HUES6 (cell line): ENCODE measurements at regions not wholly inside any gene's neighbourhood (a gene's known extent, or its start where the extent isn't known, plus 50 kb on each side); places are given as distances from the start of the nearest gene placed in this dataset.

Source experiments
- H3K27ac ChIP-seq: 2 replicates; pipeline ENCODE4 v1.7.0; 2013; ENCODE audit warnings: low read depth, mild to moderate bottlenecking, low read length, inconsistent platforms
- H3K27me3 ChIP-seq: 2 replicates; pipeline ENCODE4 v1.6.1; 2013; ENCODE audit warnings: low read length; ENCODE audit not compliant: control insufficient read depth, insufficient read depth
- H3K36me3 ChIP-seq: 2 replicates; pipeline ENCODE4 v1.6.1; 2013; ENCODE audit warnings: low read length; ENCODE audit not compliant: control insufficient read depth, insufficient read depth
- H3K4me1 ChIP-seq: 2 replicates; pipeline ENCODE4 v1.6.1; 2013; ENCODE audit warnings: low read length; ENCODE audit not compliant: control insufficient read depth, insufficient read depth
- H3K4me3 ChIP-seq: 2 replicates; pipeline ENCODE4 v1.5.1; 2013; ENCODE audit warnings: low read depth, low read length
- H3K9ac ChIP-seq: one replicate; pipeline ENCODE4 v1.6.1; 2013; ENCODE audit warnings: mild to moderate bottlenecking, low read length
- H3K9me3 ChIP-seq: 2 replicates; pipeline ENCODE4 v1.6.1; 2013; ENCODE audit warnings: low read depth, low read length; ENCODE audit not compliant: control insufficient read depth, insufficient read depth

DNA sequence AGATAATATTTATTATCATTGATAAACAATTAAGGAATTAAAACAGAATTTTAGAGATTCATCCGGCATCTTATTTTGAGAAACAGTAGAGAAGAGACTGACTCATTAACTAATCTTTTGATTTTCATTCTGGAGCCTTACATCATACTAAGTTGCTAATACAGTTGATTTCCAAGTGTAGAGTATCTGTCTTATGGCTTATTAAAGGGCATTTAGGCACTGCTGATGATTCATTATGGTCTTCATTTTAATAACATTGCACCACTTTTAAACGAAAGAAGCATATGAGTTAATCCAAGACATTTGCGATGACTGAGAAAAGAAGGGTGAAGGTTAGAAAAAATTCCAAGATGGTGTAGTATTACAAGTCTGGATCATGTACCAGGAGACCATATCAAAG, 186.0 kb upstream of the CACNA2D1 start:
- no peaks in the 10 kb centered on the region for H3K36me3 ChIP-seq
- H3K27ac ChIP-seq = no peak overlapping the region
- H3K4me1 ChIP-seq = no peaks in the 10 kb centered on the region
- no peak overlapping the region for H3K4me3 ChIP-seq
- no peaks in the 10 kb centered on the region for H3K9me3 ChIP-seq
- no peak overlapping the region for H3K9ac ChIP-seq
- H3K27me3 ChIP-seq = no peaks in the 10 kb centered on the region

DNA sequence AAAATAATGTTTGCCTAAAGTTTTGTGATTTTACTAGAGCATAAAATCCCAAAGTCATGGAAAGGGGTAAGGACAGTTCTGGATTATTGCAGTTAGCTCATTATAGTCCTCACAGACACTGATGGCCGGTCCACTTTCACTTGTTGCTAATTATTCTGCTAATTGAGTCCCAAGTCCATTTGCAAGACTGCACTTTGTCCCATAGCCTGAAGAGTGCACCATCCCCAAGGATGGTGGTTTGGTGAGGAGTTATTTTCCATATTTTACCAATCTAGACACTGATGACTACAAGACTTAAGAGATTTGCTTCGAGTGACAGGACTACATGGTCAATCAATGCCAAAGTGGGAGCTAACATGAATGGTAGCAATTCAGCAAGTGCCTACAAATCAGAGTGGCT, 181.8 kb upstream of the CACNA2D1 start:
- Histone ChIP-seq H3K4me3 (no peak overlapping the region), H3K36me3 (no peaks in the 10 kb centered on the region), H3K4me1 (no peaks in the 10 kb centered on the region), H3K27me3 (no peaks in the 10 kb centered on the region), H3K27ac (no peak overlapping the region), H3K9me3 (peaks cover 8% of the 10 kb centered on the region; the same call in 1 of the 2 replicates), H3K9ac (no peak overlapping the region)

- H3K4me3 ChIP-seq = no peak overlapping the region
- H3K4me1 ChIP-seq = no peaks in the 10 kb centered on the region
- no peaks in the 10 kb centered on the region for H3K27me3 ChIP-seq
- H3K9me3 ChIP-seq = peaks cover 8% of the 10 kb centered on the region; the same call in 1 of the 2 replicates
- H3K27ac ChIP-seq = no peak overlapping the region
- no peak overlapping the region for H3K9ac ChIP-seq
- H3K36me3 ChIP-seq = no peaks in the 10 kb centered on the region
Observed at GRCh38 chr7:82624965-82625364, 181.4 kb upstream of the CACNA2D1 start.

DNA sequence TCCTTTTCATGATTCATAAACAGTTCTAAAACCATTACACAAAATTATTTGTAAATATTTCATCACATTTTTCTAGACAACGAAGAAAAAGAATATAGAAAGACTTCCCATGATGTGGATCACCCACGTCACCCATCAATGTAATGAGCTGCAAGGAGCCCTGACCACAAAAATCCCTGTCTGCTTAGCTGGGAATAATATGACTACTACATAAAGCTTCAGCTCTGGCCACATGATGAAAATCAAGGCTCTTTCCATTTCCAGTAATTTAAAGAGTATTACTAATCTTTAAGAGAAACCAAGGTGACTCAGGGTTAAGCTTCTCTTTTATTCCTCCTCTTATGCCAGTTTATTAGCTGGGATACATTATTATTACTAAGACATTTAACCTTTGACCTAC, 180.8 kb upstream of the CACNA2D1 start:
- H3K27ac ChIP-seq = no peak overlapping the region

DNA sequence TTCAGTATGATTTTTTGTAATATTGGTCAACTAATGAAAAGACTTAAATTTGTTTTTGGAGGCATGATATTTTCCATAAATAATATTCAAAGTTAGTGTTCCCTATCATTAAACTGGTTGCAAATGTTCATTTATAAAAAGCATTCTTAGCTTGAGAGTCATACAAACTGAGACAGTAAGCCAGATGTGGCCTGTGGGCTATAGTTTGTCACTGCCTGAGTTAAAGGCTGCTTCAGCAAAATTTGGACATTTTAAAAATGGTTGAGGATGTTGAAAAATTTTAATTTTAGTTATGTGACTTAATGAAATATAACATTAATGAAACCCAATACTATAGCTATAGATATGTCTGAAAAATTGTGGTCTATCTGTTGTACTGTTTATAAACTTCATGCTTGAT, 180.2 kb upstream of the CACNA2D1 start:
- H3K27me3 ChIP-seq = no peaks in the 10 kb centered on the region
- no peaks in the 10 kb centered on the region for H3K36me3 ChIP-seq
- H3K9ac ChIP-seq = no peak overlapping the region
- no peaks in the 10 kb centered on the region for H3K4me1 ChIP-seq
- no peak overlapping the region for H3K27ac ChIP-seq
- H3K4me3 ChIP-seq = no peak overlapping the region
- peaks cover 8% of the 10 kb centered on the region; the same call in 1 of the 2 replicates for H3K9me3 ChIP-seq

More for the DNA sequence above, 180.8 kb upstream of the CACNA2D1 start:
- peaks cover 8% of the 10 kb centered on the region; the same call in 1 of the 2 replicates for H3K9me3 ChIP-seq
- no peaks in the 10 kb centered on the region for H3K27me3 ChIP-seq
- no peak overlapping the region for H3K4me3 ChIP-seq
- H3K4me1 ChIP-seq = no peaks in the 10 kb centered on the region
- H3K36me3 ChIP-seq = no peaks in the 10 kb centered on the region
- no peak overlapping the region for H3K9ac ChIP-seq

GRCh38 chr7:82617156-82617555, 173.6 kb upstream of the CACNA2D1 start:
- Histone ChIP-seq H3K27me3 (no peaks in the 10 kb centered on the region), H3K9ac (no peak overlapping the region), H3K36me3 (no peaks in the 10 kb centered on the region), H3K4me3 (no peak overlapping the region), H3K27ac (no peak overlapping the region), H3K4me1 (no peaks in the 10 kb centered on the region), H3K9me3 (peaks cover 8% of the 10 kb centered on the region; the same call in 1 of the 2 replicates)

- Histone ChIP-seq H3K9me3 (0 out of 2 replicates have a peak, but pooled peaks cover 3% of the 10 kb centered on the region), H3K4me1 (no peaks in the 10 kb centered on the region), H3K4me3 (no peak overlapping the region), H3K9ac (no peak overlapping the region), H3K36me3 (no peaks in the 10 kb centered on the region), H3K27me3 (no peaks in the 10 kb centered on the region), H3K27ac (no peak overlapping the region)
Observed at GRCh38 chr7:82616059-82616728, 172.6 kb upstream of the CACNA2D1 start.

- 0 out of 2 replicates have a peak, but pooled peaks cover 1% of the 10 kb centered on the region for H3K9me3 ChIP-seq
- H3K9ac ChIP-seq = no peak overlapping the region
- no peaks in the 10 kb centered on the region for H3K4me1 ChIP-seq
- H3K27ac ChIP-seq = no peak overlapping the region
- H3K36me3 ChIP-seq = no peaks in the 10 kb centered on the region
- H3K4me3 ChIP-seq = no peak overlapping the region
- H3K27me3 ChIP-seq = no peaks in the 10 kb centered on the region
Observed at GRCh38 chr7:82615527-82615926, 171.9 kb upstream of the CACNA2D1 start.

- no peaks in the 10 kb centered on the region for H3K9me3 ChIP-seq
- no peaks in the 10 kb centered on the region for H3K36me3 ChIP-seq
- no peaks in the 10 kb centered on the region for H3K27me3 ChIP-seq
- no peaks in the 10 kb centered on the region for H3K4me1 ChIP-seq
- no peak overlapping the region for H3K4me3 ChIP-seq
- no peak overlapping the region for H3K9ac ChIP-seq
- H3K27ac ChIP-seq = no peak overlapping the region
Observed at GRCh38 chr7:82609746-82610145, 166.2 kb upstream of the CACNA2D1 start.

DNA sequence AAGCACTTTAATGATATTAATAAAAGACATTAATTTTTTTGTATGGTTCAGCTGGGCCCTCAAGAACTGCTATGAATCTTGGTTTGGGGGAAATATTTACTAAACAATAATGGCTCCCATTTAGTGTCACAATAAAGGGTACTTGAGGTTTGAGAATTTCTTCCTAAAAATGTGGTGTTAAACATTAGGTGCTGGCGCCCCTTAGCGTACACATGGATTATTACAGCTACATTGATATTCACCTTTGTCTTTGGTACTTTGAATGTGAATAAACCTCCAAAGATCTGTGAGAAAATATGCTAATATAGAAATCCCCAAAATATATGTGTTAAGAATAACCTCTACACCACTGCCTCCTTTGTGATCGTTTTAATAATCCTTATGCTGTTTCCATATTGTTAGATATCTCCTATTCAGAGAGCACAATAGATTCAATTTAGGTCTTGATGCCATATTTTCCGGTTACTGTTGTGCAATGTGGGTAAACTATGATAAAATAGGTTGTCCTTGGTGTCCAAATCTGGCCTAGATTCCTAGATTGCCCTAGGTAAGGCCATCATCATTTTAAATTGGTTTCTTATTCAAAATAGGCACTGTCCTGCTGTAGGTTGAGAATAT, 161.8 kb upstream of the CACNA2D1 start:
- Histone ChIP-seq H3K27ac (no peak overlapping the region), H3K27me3 (no peaks in the 10 kb centered on the region), H3K9ac (no peak overlapping the region), H3K36me3 (no peaks in the 10 kb centered on the region), H3K4me1 (0 out of 2 replicates have a peak, but pooled peaks cover 6% of the 10 kb centered on the region), H3K9me3 (0 out of 2 replicates have a peak, but pooled peaks cover 4% of the 10 kb centered on the region), H3K4me3 (no peak overlapping the region)

- H3K4me1 ChIP-seq = 0 out of 2 replicates have a peak, but pooled peaks cover 7% of the 10 kb centered on the region
- H3K27ac ChIP-seq = no peak overlapping the region
- H3K9me3 ChIP-seq = 0 out of 2 replicates have a peak, but pooled peaks cover 4% of the 10 kb centered on the region
- H3K4me3 ChIP-seq = no peak overlapping the region
- no peaks in the 10 kb centered on the region for H3K27me3 ChIP-seq
- no peak overlapping the region for H3K9ac ChIP-seq
- no peaks in the 10 kb centered on the region for H3K36me3 ChIP-seq
Observed at GRCh38 chr7:82602066-82602465, 158.5 kb upstream of the CACNA2D1 start.
